Common myeloid progenitor, CD34-positive (primary cell): ENCODE measurements at regions not wholly inside any gene's neighbourhood (a gene's known extent, or its start where the extent isn't known, plus 50 kb on each side); places are given as distances from the start of the nearest gene placed in this dataset.
A peak's percentile ranks its signal among the peaks of the same experiment; 100 is the strongest.

Experiments used
- CTCF ChIA-PET: fragments of 350-600 bp; sonication (Branson Sonifier 250); formaldehyde crosslinking; loops from one replicate; lab custom pipeline; 2021; ENCODE audit warnings: antibody characterized with exemption; lab: Charles Lee
- POLR2A ChIA-PET: fragments of 350-600 bp; sonication (Branson Sonifier 250); formaldehyde crosslinking; loops from one replicate; lab custom pipeline; 2021; ENCODE audit warnings: antibody characterized with exemption; lab: Charles Lee
- DNase-seq, 3 donors: peaks; one replicate each; pipeline versions ENCODE4 v3.0.0 to v3.0.0-alpha.2; 2013
- H3K27ac ChIP-seq, 2 experiments: 1 replicate in 1 of 2; 2 replicates in 1 of 2; pipeline ENCODE4 v1.7.0; 2013; ENCODE audit warnings: inconsistent platforms in 2 of 2, low read length in 2 of 2, mild to moderate bottlenecking in 2 of 2, low read depth in 1 of 2, moderate library complexity in 1 of 2; ENCODE audit not compliant: severe bottlenecking in 2 of 2, insufficient read depth in 1 of 2, poor library complexity in 1 of 2
- H3K27me3 ChIP-seq, 5 experiments: replicated peaks in 2 of 5; 1 replicate in 3 of 5; 2 replicates in 2 of 5; pipeline versions ENCODE4 v1.6.1 to v1.7.0; 2013; ENCODE audit warnings: low read length in 4 of 5, mild to moderate bottlenecking in 2 of 5, moderate library complexity in 2 of 5, inconsistent platforms in 1 of 5; ENCODE audit not compliant: insufficient read depth in 5 of 5, control insufficient read depth in 4 of 5
- H3K36me3 ChIP-seq, 4 experiments: 1 replicate in 2 of 4; 2 replicates in 2 of 4; pipeline versions ENCODE4 v1.6.1 to v1.7.0; 2013; ENCODE audit warnings: low read length in 3 of 4, control low read depth in 1 of 4, mild to moderate bottlenecking in 1 of 4; ENCODE audit not compliant: control insufficient read depth in 4 of 4, insufficient read depth in 4 of 4
- H3K4me1 ChIP-seq, 4 experiments: 1 replicate in 3 of 4; 2 replicates in 1 of 4; pipeline versions ENCODE4 v1.6.1 to v1.7.1; 2013; ENCODE audit warnings: low read length in 3 of 4, mild to moderate bottlenecking in 3 of 4, control low read depth in 1 of 4, inconsistent platforms in 1 of 4, moderate library complexity in 1 of 4; ENCODE audit not compliant: control insufficient read depth in 4 of 4, insufficient read depth in 4 of 4; ENCODE audit errors: control extremely low read depth in 1 of 4
- H3K4me3 ChIP-seq, 7 experiments: 1 replicate in 4 of 7; 2 replicates in 3 of 7; pipeline versions ENCODE4 v1.5.1 to v1.7.0; 2013; ENCODE audit warnings: mild to moderate bottlenecking in 7 of 7, low read length in 6 of 7, moderate library complexity in 6 of 7, inconsistent platforms in 2 of 7, low read depth in 2 of 7, control low read depth in 1 of 7; ENCODE audit not compliant: insufficient read depth in 4 of 7, control insufficient read depth in 1 of 7; ENCODE audit errors: extremely low read depth in 1 of 7
- H3K9me3 ChIP-seq, 5 experiments: 1 replicate in 4 of 5; 2 replicates in 1 of 5; pipeline versions ENCODE4 v1.6.1 to v1.7.1; 2013; ENCODE audit warnings: low read length in 4 of 5, mild to moderate bottlenecking in 2 of 5, inconsistent platforms in 1 of 5, low read depth in 1 of 5, moderate library complexity in 1 of 5; ENCODE audit not compliant: control insufficient read depth in 4 of 5, insufficient read depth in 2 of 5; ENCODE audit errors: control extremely low read depth in 1 of 5
- WGBS: methylation state at CpG from one replicate; pipeline ENCODE4 v1.1.5; 2013; ENCODE audit not compliant: insufficient coverage; 5-methylcytosine and 5-hydroxymethylcytosine counted together

GRCh38 chr10:47063858-47064257, 152.6 kb downstream of the PTPN20 start:
- WGBS: no CpG with 5 or more reads among the region's 1 CpG
- H3K4me1 ChIP-seq: peaks cover 0 to 3% (median 0%) of the 10 kb centered on the region in 4 experiments
- H3K27me3 ChIP-seq: peaks cover 0 to 8% (median 0%) of the 10 kb centered on the region in 5 experiments
- no peaks in the 10 kb centered on the region for H3K36me3 ChIP-seq
- ChIA-PET POLR2A (no interaction called here), CTCF (interaction anchor here (1.1 to 2.0 kb wide), 3 partner anchors 9 to 159 kb away, joined by 3 to 5 read pairs (median 3); no protein-coding TSS in a partner anchor)
- no peak overlapping the region for H3K4me3 ChIP-seq
- no peak for DNase-seq
- H3K9me3 ChIP-seq: no peaks in the 10 kb centered on the region
- H3K27ac ChIP-seq: no peak overlapping the region

GRCh38 chr10:47065903-47066302, 154.7 kb downstream of the PTPN20 start:
- CTCF ChIA-PET: interaction anchor here (1.4 kb wide), 1 partner anchor 246 kb away, joined by 3 read pairs; no protein-coding TSS in a partner anchor
- no peak overlapping the region for H3K4me3 ChIP-seq
- WGBS: 90% methylated on average over 3 of the region's 4 CpGs
- peaks cover 0 to 9% (median 0%) of the 10 kb centered on the region in 5 experiments for H3K27me3 ChIP-seq
- H3K4me1 ChIP-seq: peaks cover 0 to 3% (median 0%) of the 10 kb centered on the region in 4 experiments
- no peak for DNase-seq
- no peaks in the 10 kb centered on the region for H3K36me3 ChIP-seq
- POLR2A ChIA-PET: no interaction called here
- no peaks in the 10 kb centered on the region for H3K9me3 ChIP-seq
- no peak overlapping the region for H3K27ac ChIP-seq

- no peaks in the 10 kb centered on the region for H3K36me3 ChIP-seq
- no peak for DNase-seq
- POLR2A ChIA-PET: no interaction called here
- H3K4me1 ChIP-seq: no peaks in the 10 kb centered on the region
- no peak overlapping the region for H3K4me3 ChIP-seq
- peaks cover 0 to 2% (median 0%) of the 10 kb centered on the region in 5 experiments for H3K27me3 ChIP-seq
- no peak overlapping the region for H3K27ac ChIP-seq
- no peaks in the 10 kb centered on the region for H3K9me3 ChIP-seq
- CTCF ChIA-PET: no interaction called here
- 98% methylated on average over 6 of the region's 9 CpGs for WGBS
Measured at GRCh38 chr10:47067949-47068940, 157.0 kb downstream of the PTPN20 start.

- 100% methylated on average over 1 of the region's 3 CpGs for WGBS
- Histone ChIP-seq H3K27me3 (peaks cover 0 to 2% (median 0%) of the 10 kb centered on the region in 5 experiments), H3K4me3 (no peak overlapping the region), H3K4me1 (no peaks in the 10 kb centered on the region), H3K36me3 (no peaks in the 10 kb centered on the region), H3K27ac (no peak overlapping the region), H3K9me3 (no peaks in the 10 kb centered on the region)
- ChIA-PET POLR2A (no interaction called here), CTCF (interaction anchor here (1.8 to 1.9 kb wide), 2 partner anchors 11 to 17 kb away, joined by 6 to 7 read pairs; no protein-coding TSS in a partner anchor)
- DNase-seq: no peak
Measured at GRCh38 chr10:47070541-47070940, 159.3 kb downstream of the PTPN20 start.

- no peaks in the 10 kb centered on the region for H3K36me3 ChIP-seq
- H3K4me1 ChIP-seq: peaks cover 0 to 1% (median 0%) of the 10 kb centered on the region in 4 experiments
- no peak overlapping the region for H3K4me3 ChIP-seq
- H3K27me3 ChIP-seq: peaks cover 0 to 2% (median 0%) of the 10 kb centered on the region in 5 experiments
- CTCF ChIA-PET: interaction anchor here (1.0 to 1.9 kb wide), 6 partner anchors 9 to 240 kb away, joined by 3 to 7 read pairs (median 6); no protein-coding TSS in a partner anchor
- DNase-seq: peak in 1 of 3 donors; percentile 8
- POLR2A ChIA-PET: no interaction called here
- no peak overlapping the region for H3K27ac ChIP-seq
- no peaks in the 10 kb centered on the region for H3K9me3 ChIP-seq
Measured at GRCh38 chr10:47071891-47072290, 160.7 kb downstream of the PTPN20 start.

- POLR2A ChIA-PET: no interaction called here
- Histone ChIP-seq H3K27ac (no peak overlapping the region), H3K4me1 (peaks cover 0 to 5% (median 0%) of the 10 kb centered on the region in 4 experiments), H3K9me3 (no peaks in the 10 kb centered on the region), H3K4me3 (no peak overlapping the region), H3K27me3 (peaks cover 0 to under 1% (median 0%) of the 10 kb centered on the region in 5 experiments), H3K36me3 (no peaks in the 10 kb centered on the region)
- no peak for DNase-seq
- 100% methylated on average over 2 of the region's 3 CpGs for WGBS
- CTCF ChIA-PET: no interaction called here
Measured at GRCh38 chr10:47073967-47074366, 162.7 kb downstream of the PTPN20 start.

- Histone ChIP-seq H3K27ac (no peak overlapping the region), H3K4me1 (peaks cover 0 to 15% (median 4%) of the 10 kb centered on the region in 4 experiments), H3K27me3 (no peaks in the 10 kb centered on the region), H3K9me3 (no peaks in the 10 kb centered on the region), H3K4me3 (no peak overlapping the region), H3K36me3 (no peaks in the 10 kb centered on the region)
- POLR2A ChIA-PET: no interaction called here
- 28% methylated on average over 3 of the region's 8 CpGs for WGBS
- CTCF ChIA-PET: interaction anchor here (1.5 to 2.6 kb wide), 3 partner anchors 9 to 29 kb away, joined by 5 to 17 read pairs (median 6); no protein-coding TSS in a partner anchor
- peak; percentile 30 to 37 (median 31) for DNase-seq
Measured at GRCh38 chr10:47076949-47077361, 165.7 kb downstream of the PTPN20 start.
